Endothelial cell (in vitro differentiated cells): ENCODE measurements at regions not wholly inside any gene's neighbourhood (a gene's known extent, or its start where the extent isn't known, plus 50 kb on each side); places are given as distances from the start of the nearest gene placed in this dataset.

Experiments used
- DNase-seq: peaks from one replicate; pipeline ENCODE4 v3.0.0; 2021; ENCODE audit warnings: low spot score
- H3K27ac Mint-ChIP-seq: one replicate; pipeline ENCODE4 v1.8.0; 2021; ENCODE audit warnings: mixed read lengths, inconsistent platforms; ENCODE audit not compliant: unreplicated experiment
- H3K27me3 Mint-ChIP-seq: one replicate; pipeline ENCODE4 v1.8.0; 2021; ENCODE audit warnings: mild to moderate bottlenecking, moderate library complexity, mixed read lengths, inconsistent platforms; ENCODE audit not compliant: unreplicated experiment
- H3K36me3 Mint-ChIP-seq: one replicate; pipeline ENCODE4 v1.8.0; 2021; ENCODE audit warnings: mild to moderate bottlenecking, low read depth, mixed read lengths, inconsistent platforms; ENCODE audit not compliant: unreplicated experiment
- H3K4me1 Mint-ChIP-seq: one replicate; pipeline ENCODE4 v1.8.0; 2021; ENCODE audit warnings: mild to moderate bottlenecking, mixed read lengths, inconsistent platforms; ENCODE audit not compliant: unreplicated experiment
- H3K4me3 Mint-ChIP-seq: one replicate; pipeline ENCODE4 v1.8.0; 2021; ENCODE audit warnings: mild to moderate bottlenecking, mixed read lengths, inconsistent platforms; ENCODE audit not compliant: unreplicated experiment
- H3K9me3 Mint-ChIP-seq: one replicate; pipeline ENCODE4 v1.8.0; 2021; ENCODE audit warnings: mixed read lengths, inconsistent platforms; ENCODE audit not compliant: unreplicated experiment
- CTCF ChIP-seq: fragments of 200-600 bp; sonication (generic); IDR thresholded peaks from one replicate; pipeline ENCODE4 v1.5.0; 2021; ENCODE audit warnings: antibody characterized with exemption; ENCODE audit not compliant: unreplicated experiment

- no peak overlapping the region for H3K4me3 Mint-ChIP-seq
- H3K4me1 Mint-ChIP-seq, result no peaks in the 10 kb centered on the region
- H3K27me3 Mint-ChIP-seq, result peaks cover 11% of the 10 kb centered on the region
- no peak for TF ChIP-seq CTCF
- no peak overlapping the region for H3K27ac Mint-ChIP-seq
- H3K9me3 Mint-ChIP-seq, result no peaks in the 10 kb centered on the region
- DNase-seq, result no peak
- no peaks in the 10 kb centered on the region for H3K36me3 Mint-ChIP-seq
Observed at GRCh38 chr20:50328222-50328979, 137.8 kb downstream of the CEBPB start.

GRCh38 chr20:50328996-50329898, 138.6 kb downstream of the CEBPB start:
- no peak for DNase-seq
- Mint-ChIP-seq H3K4me1 (no peaks in the 10 kb centered on the region), H3K36me3 (no peaks in the 10 kb centered on the region), H3K4me3 (no peak overlapping the region), H3K9me3 (no peaks in the 10 kb centered on the region), H3K27ac (no peak overlapping the region), H3K27me3 (peaks cover 10% of the 10 kb centered on the region)
- TF ChIP-seq CTCF, result no peak

GRCh38 chr20:50329981-50330503, 139.4 kb downstream of the CEBPB start:
- TF ChIP-seq CTCF, result no peak
- no peak for DNase-seq
- Mint-ChIP-seq H3K4me1 (no peaks in the 10 kb centered on the region), H3K9me3 (no peaks in the 10 kb centered on the region), H3K27ac (no peak overlapping the region), H3K4me3 (no peak overlapping the region), H3K27me3 (peaks cover 10% of the 10 kb centered on the region), H3K36me3 (no peaks in the 10 kb centered on the region)

- H3K27me3 Mint-ChIP-seq, result peaks cover 10% of the 10 kb centered on the region
- no peaks in the 10 kb centered on the region for H3K36me3 Mint-ChIP-seq
- H3K27ac Mint-ChIP-seq, result no peak overlapping the region
- no peak for TF ChIP-seq CTCF
- no peaks in the 10 kb centered on the region for H3K4me1 Mint-ChIP-seq
- no peak overlapping the region for H3K4me3 Mint-ChIP-seq
- no peaks in the 10 kb centered on the region for H3K9me3 Mint-ChIP-seq
- DNase-seq, result no peak
Observed at GRCh38 chr20:50330504-50331313, 140.1 kb downstream of the CEBPB start.
